Naive thymus-derived CD4-positive, alpha-beta T cell (primary cell): ENCODE measurements at regions not wholly inside any gene's neighbourhood (a gene's known extent, or its start where the extent isn't known, plus 50 kb on each side); places are given as distances from the start of the nearest gene placed in this dataset.

ENCODE experiments used
- ATAC-seq: fragments of 150-1000 bp; cut with Tn5 transposase; 2 replicates; pipeline ENCODE4 v1.10.0; 2021; ENCODE audit warnings: mild to moderate bottlenecking, moderate library complexity
- CTCF ChIA-PET: fragments of 350-600 bp; sonication (Branson Sonifier 250); formaldehyde crosslinking; loops from one replicate; lab custom pipeline; 2021; ENCODE audit warnings: antibody characterized with exemption; lab: Charles Lee
- POLR2A ChIA-PET: fragments of 350-600 bp; sonication (Branson Sonifier 250); formaldehyde crosslinking; loops from one replicate; lab custom pipeline; 2021; ENCODE audit warnings: antibody characterized with exemption, inconsistent platforms; lab: Charles Lee
- DNase-seq, 9 donors: peaks; one replicate each; pipeline versions ENCODE4 v3.0.0 to v3.0.0-alpha.2; 2020 to 2022; ENCODE audit warnings: mixed read lengths in 1 of 9
- H3K27ac ChIP-seq: one replicate; pipeline ENCODE4 v1.7.0; 2013; ENCODE audit warnings: mild to moderate bottlenecking, low read depth, low read length, moderate library complexity
- H3K27me3 ChIP-seq, 2 donors: one replicate each; pipeline ENCODE4 v1.7.0; 2013; ENCODE audit warnings: low read length in 2 of 2, mild to moderate bottlenecking in 2 of 2, moderate library complexity in 2 of 2; ENCODE audit not compliant: control insufficient read depth in 2 of 2, insufficient read depth in 2 of 2
- H3K36me3 ChIP-seq, 3 experiments: 1 replicate in 2 of 3; 2 replicates in 1 of 3; pipeline ENCODE4 v1.7.0; 2013; ENCODE audit warnings: low read length in 3 of 3, mild to moderate bottlenecking in 3 of 3, moderate library complexity in 1 of 3; ENCODE audit not compliant: insufficient read depth in 3 of 3, control insufficient read depth in 2 of 3
- H3K4me1 ChIP-seq, 2 donors: one replicate each; pipeline ENCODE4 v1.7.0; 2013; ENCODE audit warnings: low read length in 2 of 2, mild to moderate bottlenecking in 2 of 2, moderate library complexity in 1 of 2; ENCODE audit not compliant: control insufficient read depth in 2 of 2, insufficient read depth in 2 of 2
- H3K4me3 ChIP-seq: 2 replicates; pipeline ENCODE4 v1.7.0; 2013; ENCODE audit warnings: mild to moderate bottlenecking, low read length
- H3K9me3 ChIP-seq, 3 experiments: 1 replicate in 2 of 3; 2 replicates in 1 of 3; pipeline ENCODE4 v1.7.0; 2013; ENCODE audit warnings: low read length in 3 of 3; ENCODE audit not compliant: control insufficient read depth in 2 of 3
- H3K27ac Mint-ChIP-seq, 9 donors: one replicate each; pipeline ENCODE4 v1.8.0; 2020 to 2022; ENCODE audit warnings: mixed read lengths in 9 of 9, mild to moderate bottlenecking in 8 of 9, moderate library complexity in 5 of 9, inconsistent platforms in 2 of 9
- H3K27me3 Mint-ChIP-seq, 5 donors: one replicate each; pipeline ENCODE4 v1.8.0; 2021 to 2022; ENCODE audit warnings: mixed read lengths in 5 of 5, mild to moderate bottlenecking in 1 of 5
- H3K36me3 Mint-ChIP-seq, 5 donors: one replicate each; pipeline ENCODE4 v1.8.0; 2020 to 2022; ENCODE audit warnings: mixed read lengths in 5 of 5, mild to moderate bottlenecking in 3 of 5, inconsistent platforms in 1 of 5
- H3K4me1 Mint-ChIP-seq, 7 donors: one replicate each; pipeline ENCODE4 v1.8.0; 2020 to 2022; ENCODE audit warnings: mixed read lengths in 7 of 7, mild to moderate bottlenecking in 3 of 7, inconsistent platforms in 1 of 7
- H3K4me3 Mint-ChIP-seq, 10 donors: one replicate each; pipeline ENCODE4 v1.8.0; 2020 to 2022; ENCODE audit warnings: mild to moderate bottlenecking in 10 of 10, mixed read lengths in 10 of 10, moderate library complexity in 6 of 10, inconsistent platforms in 2 of 10
- H3K9me3 Mint-ChIP-seq, 11 donors: one replicate each; pipeline ENCODE4 v1.8.0; 2020 to 2022; ENCODE audit warnings: mixed read lengths in 11 of 11, mild to moderate bottlenecking in 4 of 11, inconsistent platforms in 1 of 11, moderate library complexity in 1 of 11
- intact Hi-C, 2 donors: fragments of 100-400 bp; cut with micrococcal nuclease; formaldehyde crosslinking; loops; one replicate each; pipeline ENCODE4 v1.15.1; 2023

DNA sequence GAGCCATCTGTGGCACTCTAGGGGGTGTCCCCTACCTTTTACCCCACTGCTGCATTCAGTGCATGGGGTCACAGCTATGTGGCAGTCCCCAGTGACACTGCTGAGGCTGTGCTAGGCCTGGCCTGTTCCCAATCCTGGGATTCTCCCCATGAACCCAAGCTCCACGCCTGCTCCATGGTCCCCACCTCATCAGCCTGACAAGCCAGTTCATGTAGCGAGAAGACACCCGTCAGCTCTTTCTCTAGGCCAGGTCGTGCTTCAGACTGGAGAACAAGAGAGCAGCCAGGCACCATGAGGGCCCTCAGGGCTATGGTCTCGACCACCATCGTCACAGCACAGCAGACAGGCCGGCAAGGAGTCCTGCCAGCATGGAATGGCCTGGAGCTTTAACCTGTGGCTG, 72.8 kb upstream of the PRR20G start:
- POLR2A ChIA-PET: no interaction called here
- CTCF ChIA-PET: interaction anchor here (0.7 kb wide), 1 partner anchor 1594 kb away, joined by 3 read pairs; no protein-coding TSS in a partner anchor
- DNase-seq: no peak
- Histone ChIP-seq H3K27me3 (no peaks in the 10 kb centered on the region), H3K36me3 (no peaks in the 10 kb centered on the region), H3K4me1 (no peaks in the 10 kb centered on the region), H3K27ac (no peak overlapping the region), H3K9me3 (peaks cover 0 to 12% (median 0%) of the 10 kb centered on the region in 3 experiments), H3K4me3 (no peak overlapping the region)
- peaks cover 0 to 2% (median 0%) of the 10 kb centered on the region in 5 donors for H3K36me3 Mint-ChIP-seq
- H3K4me3 Mint-ChIP-seq: no peak overlapping the region
- intact Hi-C loops: no loop called here
- peaks cover 0 to 31% (median 11%) of the 10 kb centered on the region in 5 donors for H3K27me3 Mint-ChIP-seq
- peaks cover 0 to 1% (median 0%) of the 10 kb centered on the region in 7 donors for H3K4me1 Mint-ChIP-seq
- no peak for ATAC-seq
- H3K27ac Mint-ChIP-seq: no peak overlapping the region
- H3K9me3 Mint-ChIP-seq: peaks cover 0 to 25% (median 13%) of the 10 kb centered on the region in 11 donors

DNA sequence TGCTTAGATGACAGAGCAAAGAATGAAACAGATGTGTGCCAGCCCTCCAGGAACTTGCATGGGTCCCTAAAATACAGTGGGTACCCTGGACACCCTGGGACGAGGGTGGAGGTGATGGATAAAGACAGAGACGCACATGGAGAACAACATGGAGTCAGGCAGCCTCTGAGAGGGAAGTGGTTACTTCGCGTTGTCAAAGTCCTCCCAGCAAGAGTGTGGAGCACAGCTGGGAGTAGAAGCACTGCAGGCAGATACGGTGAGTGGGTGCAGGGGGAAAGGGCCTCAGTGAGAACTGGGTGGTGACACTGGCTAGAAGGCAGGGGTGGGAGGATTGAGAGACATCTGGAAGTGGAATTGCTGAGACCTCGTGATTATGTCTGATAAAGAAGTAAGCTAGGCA, 70.8 kb upstream of the PRR20G start:
- peaks cover 0 to 1% (median 0%) of the 10 kb centered on the region in 7 donors for H3K4me1 Mint-ChIP-seq
- no peaks in the 10 kb centered on the region for H3K36me3 ChIP-seq
- ChIA-PET POLR2A (no interaction called here), CTCF (no interaction called here)
- no peak overlapping the region for H3K27ac ChIP-seq
- H3K27me3 ChIP-seq: no peaks in the 10 kb centered on the region
- peaks cover 0 to 2% (median 0%) of the 10 kb centered on the region in 5 donors for H3K36me3 Mint-ChIP-seq
- peaks cover 0 to 33% (median 13%) of the 10 kb centered on the region in 11 donors for H3K9me3 Mint-ChIP-seq
- peaks cover 0 to 17% (median 0%) of the 10 kb centered on the region in 3 experiments for H3K9me3 ChIP-seq
- H3K27me3 Mint-ChIP-seq: peaks cover 2 to 24% (median 4%) of the 10 kb centered on the region in 5 donors
- intact Hi-C loops: no loop called here
- H3K4me3 Mint-ChIP-seq: no peak overlapping the region
- DNase-seq: no peak
- ATAC-seq: no peak
- no peak overlapping the region for H3K27ac Mint-ChIP-seq
- no peak overlapping the region for H3K4me3 ChIP-seq
- H3K4me1 ChIP-seq: no peaks in the 10 kb centered on the region

GRCh38 chr3:127356381-127356780, 68.5 kb upstream of the PRR20G start:
- ATAC-seq (no peak), DNase-seq (no peak)
- peaks cover 0 to 33% (median 13%) of the 10 kb centered on the region in 11 donors for H3K9me3 Mint-ChIP-seq
- Histone ChIP-seq H3K36me3 (no peaks in the 10 kb centered on the region), H3K4me3 (no peak overlapping the region), H3K27ac (no peak overlapping the region), H3K4me1 (no peaks in the 10 kb centered on the region), H3K9me3 (peaks cover 0 to 17% (median 0%) of the 10 kb centered on the region in 3 experiments), H3K27me3 (no peaks in the 10 kb centered on the region)
- no peak overlapping the region for H3K27ac Mint-ChIP-seq
- no peak overlapping the region for H3K4me3 Mint-ChIP-seq
- peaks cover 0 to 2% (median 0%) of the 10 kb centered on the region in 5 donors for H3K36me3 Mint-ChIP-seq
- intact Hi-C loops: no loop called here
- CTCF ChIA-PET: no interaction called here
- POLR2A ChIA-PET: no interaction called here
- peaks cover 0 to 24% (median 6%) of the 10 kb centered on the region in 5 donors for H3K27me3 Mint-ChIP-seq
- peaks cover 0 to 1% (median 0%) of the 10 kb centered on the region in 7 donors for H3K4me1 Mint-ChIP-seq

GRCh38 chr3:127354761-127355160, 66.9 kb upstream of the PRR20G start:
- no peak overlapping the region for H3K4me3 Mint-ChIP-seq

GRCh38 chr3:127352612-127353011, 64.8 kb upstream of the PRR20G start:
- Mint-ChIP-seq H3K27ac (no peak overlapping the region), H3K27me3 (peaks cover 0 to 21% (median 13%) of the 10 kb centered on the region in 5 donors), H3K4me1 (no peaks in the 10 kb centered on the region), H3K9me3 (peaks cover 0 to 28% (median 12%) of the 10 kb centered on the region in 11 donors), H3K4me3 (no peak overlapping the region), H3K36me3 (peaks cover 0 to 2% (median 0%) of the 10 kb centered on the region in 5 donors)
- ChIA-PET POLR2A (no interaction called here), CTCF (no interaction called here)
- H3K4me1 ChIP-seq: no peaks in the 10 kb centered on the region
- DNase-seq: no peak
- no peak overlapping the region for H3K27ac ChIP-seq
- peaks cover 0 to 17% (median 0%) of the 10 kb centered on the region in 3 experiments for H3K9me3 ChIP-seq
- intact Hi-C loops: no loop called here
- ATAC-seq: no peak
- H3K36me3 ChIP-seq: no peaks in the 10 kb centered on the region
- H3K27me3 ChIP-seq: no peaks in the 10 kb centered on the region
- H3K4me3 ChIP-seq: no peak overlapping the region

More at GRCh38 chr3:127354761-127355160, 66.9 kb upstream of the PRR20G start:
- peaks cover 0 to 1% (median 0%) of the 10 kb centered on the region in 7 donors for H3K4me1 Mint-ChIP-seq
- H3K4me1 ChIP-seq: no peaks in the 10 kb centered on the region
- peaks cover 0 to 33% (median 13%) of the 10 kb centered on the region in 11 donors for H3K9me3 Mint-ChIP-seq
- POLR2A ChIA-PET: no interaction called here
- DNase-seq (no peak), ATAC-seq (no peak)
- H3K27ac ChIP-seq: no peak overlapping the region
- peaks cover 0 to 17% (median 0%) of the 10 kb centered on the region in 3 experiments for H3K9me3 ChIP-seq
- no peaks in the 10 kb centered on the region for H3K27me3 ChIP-seq
- CTCF ChIA-PET: no interaction called here
- H3K36me3 Mint-ChIP-seq: peaks cover 0 to 2% (median 0%) of the 10 kb centered on the region in 5 donors
- no peak overlapping the region for H3K27ac Mint-ChIP-seq
- no peaks in the 10 kb centered on the region for H3K36me3 ChIP-seq
- intact Hi-C loops: no loop called here
- no peak overlapping the region for H3K4me3 ChIP-seq
- peaks cover 0 to 22% (median 6%) of the 10 kb centered on the region in 5 donors for H3K27me3 Mint-ChIP-seq

GRCh38 chr3:127351775-127352350, 64.0 kb upstream of the PRR20G start:
- intact Hi-C loops: no loop called here
- Mint-ChIP-seq H3K4me1 (no peaks in the 10 kb centered on the region), H3K27ac (no peak overlapping the region), H3K36me3 (peaks cover 0 to 2% (median 0%) of the 10 kb centered on the region in 5 donors), H3K4me3 (no peak overlapping the region), H3K27me3 (peaks cover 0 to 28% (median 13%) of the 10 kb centered on the region in 5 donors), H3K9me3 (peaks cover 1 to 28% (median 9%) of the 10 kb centered on the region in 11 donors)
- Histone ChIP-seq H3K4me1 (no peaks in the 10 kb centered on the region), H3K9me3 (peaks cover 0 to 15% (median 0%) of the 10 kb centered on the region in 3 experiments), H3K27ac (no peak overlapping the region), H3K4me3 (no peak overlapping the region), H3K27me3 (no peaks in the 10 kb centered on the region), H3K36me3 (no peaks in the 10 kb centered on the region)
- DNase-seq (no peak), ATAC-seq (no peak)
- ChIA-PET CTCF (no interaction called here), POLR2A (no interaction called here)

- peaks cover 0 to 9% (median 0%) of the 10 kb centered on the region in 3 experiments for H3K9me3 ChIP-seq
- no peaks in the 10 kb centered on the region for H3K4me1 ChIP-seq
- no peak overlapping the region for H3K27ac ChIP-seq
- CTCF ChIA-PET: no interaction called here
- intact Hi-C loops: no loop called here
- H3K27ac Mint-ChIP-seq: no peak overlapping the region
- no peak overlapping the region for H3K4me3 Mint-ChIP-seq
- H3K27me3 ChIP-seq: no peaks in the 10 kb centered on the region
- ATAC-seq (no peak), DNase-seq (no peak)
- H3K4me1 Mint-ChIP-seq: no peaks in the 10 kb centered on the region
- peaks cover 0 to 32% (median 13%) of the 10 kb centered on the region in 5 donors for H3K27me3 Mint-ChIP-seq
- peaks cover 0 to 5% (median 0%) of the 10 kb centered on the region in 5 donors for H3K36me3 Mint-ChIP-seq
- H3K4me3 ChIP-seq: no peak overlapping the region
- H3K36me3 ChIP-seq: no peaks in the 10 kb centered on the region
- peaks cover 3 to 26% (median 6%) of the 10 kb centered on the region in 11 donors for H3K9me3 Mint-ChIP-seq
- POLR2A ChIA-PET: no interaction called here
Measured at GRCh38 chr3:127351321-127351720, 63.5 kb upstream of the PRR20G start.
